ENCODE measurements at regions not wholly inside any gene's neighbourhood (a gene's known extent, or its start where the extent isn't known, plus 50 kb on each side); places are given as distances from the start of the nearest gene placed in this dataset.

- TF ChIP-seq POLR2AphosphoS5 (IDR thresholded peaks at IDR 0.05; ENCODE audit: low read depth, low read length): no peak
- no peak for TF ChIP-seq CTCF (IDR thresholded peaks at IDR 0.05 in 2 of 3, conservative IDR thresholded peaks at IDR 0.05 in 1 of 3; ENCODE audit: borderline replicate concordance in 1 of 3, insufficient read depth in 1 of 3, low read depth in 2 of 3, low read length in 2 of 3)
- no peak for TF ChIP-seq POLR2A (IDR thresholded peaks at IDR 0.05; ENCODE audit: borderline replicate concordance, extremely low read depth, insufficient read depth, insufficient read length)
- no peak for TF ChIP-seq MAX (IDR thresholded peaks at IDR 0.05)
- TF ChIP-seq SP1 (IDR thresholded peaks at IDR 0.05; ENCODE audit: low read depth): no peak
- no peak for TF ChIP-seq EZH2phosphoT487 (IDR thresholded peaks at IDR 0.05; ENCODE audit: borderline replicate concordance)
Measured at GRCh38 chr16:72240466-72240865, 68.5 kb upstream of the PMFBP1 start.

All from HCT116 (cell line).